GM20000 (cell line): ENCODE measurements at regions not wholly inside any gene's neighbourhood (a gene's known extent, or its start where the extent isn't known, plus 50 kb on each side); places are given as distances from the start of the nearest gene placed in this dataset.

Source experiments
- DNase-seq: peaks from one replicate; pipeline ENCODE4 v3.0.0; 2012; ENCODE audit warnings: low spot score
- CTCF ChIP-seq: IDR thresholded peaks from 2 replicates; pipeline ENCODE4 v1.5.1; 2012; ENCODE audit warnings: mild to moderate bottlenecking, control low read depth; ENCODE audit errors: extremely low read depth, missing control alignments

- TF ChIP-seq CTCF, result no peak
- no peak for DNase-seq
Measured at GRCh38 chr6:44533421-44533820, 145.9 kb downstream of the CDC5L start.

- no peak for DNase-seq
- no peak for TF ChIP-seq CTCF
Measured at GRCh38 chr6:44534291-44534690, 146.8 kb downstream of the CDC5L start.

- no peak for TF ChIP-seq CTCF
- no peak for DNase-seq
Measured at GRCh38 chr6:44535446-44535845, 147.9 kb downstream of the CDC5L start.

GRCh38 chr6:44535967-44536366 lies 148.5 kb downstream of the CDC5L start:
- TF ChIP-seq CTCF, result no peak
- no peak for DNase-seq

GRCh38 chr6:44537306-44538049 lies 150.0 kb downstream of the CDC5L start:
- DNase-seq, result no peak
- TF ChIP-seq CTCF, result no peak

- DNase-seq, result no peak
- TF ChIP-seq CTCF, result no peak
Measured at GRCh38 chr6:44538131-44538806, 150.8 kb downstream of the CDC5L start.

GRCh38 chr6:44538807-44539201 lies 151.3 kb downstream of the CDC5L start:
- no peak for TF ChIP-seq CTCF
- DNase-seq, result no peak
